SK-N-DZ (cell line): ENCODE measurements at regions not wholly inside any gene's neighbourhood (a gene's known extent, or its start where the extent isn't known, plus 50 kb on each side); places are given as distances from the start of the nearest gene placed in this dataset.
A peak's percentile ranks its signal among the peaks of the same experiment; 100 is the strongest.

Experiments used
- DNase-seq: peaks from one replicate; pipeline ENCODE4 v3.0.0-alpha.2; 2015; ENCODE audit warnings: low spot score

DNA sequence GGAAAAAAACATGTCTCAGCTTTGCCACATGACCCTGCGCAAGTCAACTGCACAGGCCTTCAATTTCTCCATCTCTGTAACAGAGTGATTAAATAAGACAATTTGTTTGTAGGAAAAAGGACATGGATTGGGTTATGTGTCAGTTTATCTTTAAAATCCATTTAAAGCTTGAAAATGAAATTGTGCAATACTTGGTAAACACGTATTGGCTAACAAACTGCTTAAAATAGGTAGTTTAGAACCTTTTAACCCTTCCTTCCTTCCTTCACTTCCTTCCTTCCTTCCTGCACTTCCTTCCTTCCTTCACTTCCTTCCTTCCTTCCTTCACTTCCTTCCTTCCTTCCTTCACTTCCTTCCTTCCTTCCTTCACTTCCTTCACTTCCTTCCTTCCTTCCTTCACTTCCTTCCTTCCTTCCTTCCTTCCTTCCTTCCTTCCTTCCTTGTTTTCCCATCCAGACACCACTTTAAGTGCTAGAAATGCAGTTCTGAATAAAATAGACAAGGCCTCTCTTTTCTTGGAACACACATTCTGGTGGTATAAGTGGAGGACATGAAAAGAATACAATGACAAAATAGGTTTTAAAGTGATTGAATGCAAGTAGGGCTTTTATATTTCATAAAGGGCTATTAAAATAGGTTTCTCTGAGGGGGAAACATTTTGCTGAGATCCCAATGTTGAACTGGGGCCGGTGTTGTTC, 130.2 kb upstream of the TP63 start:
- DNase-seq: no peak

DNA sequence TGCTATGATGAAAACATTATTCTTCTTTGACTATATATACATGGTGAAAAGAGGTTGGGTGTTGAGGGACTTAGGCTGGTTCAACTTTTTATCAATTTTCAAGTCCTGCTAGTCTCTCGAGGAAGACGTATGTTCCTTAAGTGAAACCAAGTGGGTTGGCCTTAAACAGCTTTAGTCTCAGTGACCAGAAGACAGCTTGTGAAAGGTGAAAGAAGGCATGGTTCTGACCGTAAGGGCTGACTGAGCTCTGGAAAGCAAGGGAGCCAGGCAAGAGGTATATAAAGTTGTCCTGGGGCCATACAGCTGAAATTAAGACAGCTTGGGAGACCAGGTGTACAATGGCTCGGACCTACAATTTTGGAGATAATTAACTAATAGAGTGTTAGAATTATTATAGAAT, 128.9 kb upstream of the TP63 start:
- DNase-seq: no peak

DNA sequence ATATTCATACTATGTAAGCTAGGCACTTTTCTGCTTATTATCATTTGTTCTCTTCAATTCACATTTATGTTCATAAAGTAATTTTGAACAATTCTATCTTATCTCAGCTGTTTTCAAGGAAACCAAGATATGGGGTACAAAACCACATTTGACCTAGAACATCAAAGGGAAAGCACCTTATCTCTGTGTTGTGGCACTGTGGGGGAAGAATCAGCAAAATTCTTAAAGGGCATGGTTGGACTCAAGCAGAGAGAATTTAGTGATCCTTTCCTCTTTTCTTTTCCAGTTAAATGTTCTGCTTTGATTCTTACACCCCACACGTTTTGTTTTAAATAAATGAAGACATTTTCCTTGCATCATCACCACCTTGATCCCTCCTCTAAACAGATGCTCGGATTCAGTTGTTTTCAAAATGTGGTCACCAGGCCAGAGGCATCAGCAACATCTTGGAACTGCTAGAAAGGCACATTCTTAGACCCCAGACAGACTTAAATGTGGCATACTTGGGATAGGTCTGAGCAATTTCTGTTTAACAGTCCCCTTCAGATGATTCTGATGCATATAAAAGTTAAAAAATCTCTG, 128.4 kb upstream of the TP63 start:
- no peak for DNase-seq

DNA sequence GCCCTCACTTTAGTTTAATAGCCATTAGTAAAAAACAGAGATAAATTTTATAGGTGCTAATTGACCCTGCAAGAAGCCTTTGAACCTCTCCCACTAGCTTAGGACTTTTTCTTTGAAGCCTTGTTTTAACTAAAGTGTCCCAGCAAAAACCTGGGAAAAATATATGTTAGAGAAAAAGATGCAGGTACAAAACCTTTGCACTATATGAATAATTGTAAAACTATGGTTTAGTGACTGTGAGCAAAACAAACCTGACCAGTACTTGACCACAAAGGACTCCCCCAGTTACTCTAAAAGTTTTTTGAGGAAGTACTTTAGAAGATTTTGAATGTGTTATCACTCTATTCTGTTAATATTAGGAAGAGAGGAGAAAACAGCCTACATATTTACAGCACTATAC, 123.3 kb upstream of the TP63 start:
- no peak for DNase-seq

DNA sequence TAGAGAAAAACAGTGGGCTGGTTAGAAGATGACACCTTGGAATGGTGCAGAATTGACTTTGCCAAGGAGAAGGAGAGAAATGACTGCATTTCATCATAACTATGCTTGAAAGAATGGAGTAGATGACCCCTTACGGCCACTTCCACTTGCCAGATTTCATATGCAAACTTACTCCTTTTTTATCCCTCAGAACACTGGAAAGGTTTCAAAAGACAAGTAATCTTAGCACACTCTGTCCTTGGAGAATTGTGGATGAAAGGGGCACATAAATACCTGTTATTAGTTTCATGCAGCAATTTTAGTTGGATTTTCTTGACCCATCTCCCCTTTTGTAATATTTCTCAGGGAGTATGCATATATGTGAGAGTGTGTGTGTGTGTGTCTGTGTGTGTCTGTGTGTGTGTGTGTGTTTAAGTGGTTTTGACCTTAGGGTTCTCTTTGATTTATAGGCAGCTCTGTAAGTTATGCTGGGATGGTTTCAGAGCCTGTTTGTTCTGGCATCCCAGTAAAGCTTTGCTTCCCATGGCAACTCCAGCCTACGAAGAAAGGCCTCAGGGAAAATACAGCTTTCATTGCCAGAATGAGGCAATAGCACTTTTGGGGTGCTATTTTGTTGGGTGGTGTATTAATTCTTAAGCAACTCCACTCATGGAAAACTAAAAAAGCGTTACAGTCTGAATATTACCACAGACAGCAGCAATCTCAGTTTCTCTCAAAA, 122.2 kb upstream of the TP63 start:
- DNase-seq: no peak

DNA sequence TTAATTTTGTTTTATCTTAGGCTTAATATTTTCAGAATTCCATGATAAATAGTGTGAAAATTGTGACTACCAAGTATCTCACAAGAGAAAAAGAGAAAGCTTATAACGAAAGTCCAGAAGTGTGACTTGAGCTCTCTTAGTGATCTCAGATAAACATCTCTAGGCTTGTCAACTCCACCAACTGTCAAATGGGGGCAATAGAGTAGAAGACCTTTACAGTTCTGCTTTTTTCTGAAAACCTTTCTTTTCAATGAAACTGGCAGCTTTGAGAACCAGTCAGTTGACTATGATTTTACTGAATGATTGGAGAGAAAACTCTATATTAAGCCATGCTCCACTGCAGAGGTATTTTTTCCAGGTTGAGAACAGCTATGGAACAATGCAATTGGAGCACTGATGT, 119.2 kb upstream of the TP63 start:
- no peak for DNase-seq

DNA sequence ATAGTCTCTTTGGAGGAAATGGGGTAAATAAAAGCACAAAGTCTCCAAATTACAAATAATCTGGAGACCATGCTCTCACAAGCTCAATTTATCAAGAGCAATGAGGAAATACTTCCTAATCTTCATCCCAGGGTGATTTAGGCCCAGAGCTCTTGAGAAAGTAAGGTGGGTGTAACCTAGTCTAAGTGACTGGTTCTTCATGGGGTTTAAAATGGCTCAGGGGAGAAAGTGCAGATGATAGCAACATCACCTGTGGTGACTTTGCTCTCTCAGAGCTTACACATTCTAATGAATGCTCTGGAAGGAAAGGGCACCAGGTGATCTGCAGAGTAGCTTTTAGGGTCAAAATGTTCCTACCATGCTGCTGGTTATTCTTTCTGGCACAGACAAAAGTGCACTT, 118.4 kb upstream of the TP63 start:
- no peak for DNase-seq

DNA sequence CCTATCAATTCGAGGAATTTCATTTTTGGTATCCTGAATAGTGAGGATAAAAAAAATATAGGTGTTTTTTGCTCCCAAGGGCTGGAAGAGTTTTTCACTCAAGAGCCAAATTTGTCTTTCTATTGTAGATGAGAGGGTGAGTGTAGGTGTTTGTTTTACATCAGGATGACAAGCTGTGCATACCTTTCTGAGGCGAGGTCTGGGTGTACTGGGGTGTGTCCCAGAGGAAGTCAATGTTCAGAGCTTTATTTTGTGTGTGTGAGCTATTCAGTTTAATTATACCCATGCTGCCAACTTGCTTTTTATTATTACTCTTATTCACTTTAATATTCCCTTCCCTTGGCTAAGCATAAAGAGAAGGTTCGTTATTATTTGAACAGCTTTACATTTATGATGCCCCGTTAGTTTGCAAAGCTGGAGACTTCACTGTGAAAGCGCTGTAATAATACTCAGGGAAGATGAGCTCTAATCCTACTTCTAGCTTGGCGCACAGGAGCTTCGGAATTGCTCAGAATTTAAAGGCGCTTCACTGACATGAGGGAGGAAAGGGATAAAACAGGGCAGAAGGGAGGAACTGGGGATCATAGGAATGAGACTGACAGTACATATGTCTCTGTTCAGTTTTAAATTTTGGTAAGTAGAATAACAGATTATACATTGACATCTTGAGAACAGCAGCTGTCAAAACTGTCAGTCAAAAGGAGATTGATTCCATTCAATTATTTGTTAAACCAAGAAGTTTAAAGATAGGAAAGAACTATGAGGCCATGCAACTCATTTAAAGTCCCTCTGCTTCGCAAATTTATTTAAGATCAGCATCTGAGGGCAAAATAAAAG, 117.7 kb upstream of the TP63 start:
- no peak for DNase-seq

DNA sequence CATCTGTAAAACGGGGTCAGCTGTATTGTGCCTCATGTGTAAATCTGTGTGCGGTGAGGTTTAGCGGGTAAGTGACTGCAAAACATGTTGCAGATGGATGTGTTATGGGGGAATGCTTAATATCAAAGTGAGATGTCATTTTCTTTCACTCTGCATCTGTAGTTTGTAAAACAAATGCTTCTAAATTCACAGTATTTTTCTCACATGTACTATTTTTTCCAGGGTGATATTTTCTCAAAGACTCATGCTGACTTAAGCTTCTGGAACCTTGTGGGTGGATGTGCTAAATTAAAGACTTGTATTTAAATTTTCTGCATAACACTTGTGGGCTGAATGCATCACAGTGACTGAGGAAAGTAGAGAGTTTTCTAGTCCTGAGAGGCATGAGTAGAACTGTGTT, 115.2 kb upstream of the TP63 start:
- DNase-seq: peak; percentile 12

DNA sequence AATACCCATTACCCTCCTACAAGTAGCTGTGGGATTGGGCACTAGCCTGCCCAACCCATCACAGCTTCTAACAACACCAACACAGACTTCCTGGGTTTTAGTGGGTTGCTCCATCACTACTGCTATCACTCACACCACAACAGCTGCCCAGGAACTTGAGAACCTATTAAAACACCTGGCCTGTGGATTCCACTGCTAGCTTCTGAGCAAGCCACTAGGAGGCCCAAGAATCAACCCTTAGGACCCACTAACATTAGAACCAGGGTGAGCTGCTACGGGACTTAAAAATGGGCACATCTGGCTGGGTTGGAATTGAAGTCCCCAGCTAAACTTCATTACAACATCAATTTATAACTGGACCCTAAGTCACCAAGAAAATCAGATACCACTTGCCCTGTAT, 113.2 kb upstream of the TP63 start:
- DNase-seq: no peak

DNA sequence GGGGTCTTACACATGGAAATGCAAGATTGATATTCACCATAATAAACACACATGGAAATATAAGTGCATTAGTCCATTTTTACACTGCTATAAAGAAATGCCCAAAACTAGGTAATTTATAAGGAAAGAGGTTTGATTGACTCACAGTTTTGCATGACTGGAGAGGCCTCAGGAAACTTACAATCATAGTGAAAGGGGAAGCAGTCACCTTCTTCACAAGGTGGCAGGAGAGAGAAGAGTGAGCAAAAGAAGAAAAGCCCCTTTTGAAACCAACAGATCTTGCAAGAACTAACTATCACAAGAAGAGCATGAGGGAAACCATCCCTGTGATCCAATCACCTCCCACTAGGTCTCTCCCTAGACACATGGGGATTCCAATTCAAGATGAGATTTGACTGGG, 111.7 kb upstream of the TP63 start:
- DNase-seq: no peak

DNA sequence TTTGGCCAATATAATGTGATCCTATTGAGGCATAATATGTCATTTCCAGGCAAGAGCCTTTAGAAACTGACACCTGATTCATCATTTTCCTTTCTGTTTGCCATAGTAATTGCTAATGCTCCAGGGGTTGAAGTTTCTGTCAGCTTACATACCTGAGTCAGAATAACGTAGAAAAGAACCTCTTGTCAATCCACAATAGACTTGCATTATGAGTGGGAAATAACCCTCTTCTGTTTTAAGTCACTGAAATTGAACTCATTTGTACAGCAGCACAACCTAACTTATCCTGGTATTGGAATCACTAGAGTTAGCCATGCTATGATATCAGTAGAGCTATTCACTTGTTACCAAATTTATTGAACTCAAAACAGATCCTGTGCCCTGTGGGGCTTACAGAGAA, 101.7 kb upstream of the TP63 start:
- no peak for DNase-seq

DNA sequence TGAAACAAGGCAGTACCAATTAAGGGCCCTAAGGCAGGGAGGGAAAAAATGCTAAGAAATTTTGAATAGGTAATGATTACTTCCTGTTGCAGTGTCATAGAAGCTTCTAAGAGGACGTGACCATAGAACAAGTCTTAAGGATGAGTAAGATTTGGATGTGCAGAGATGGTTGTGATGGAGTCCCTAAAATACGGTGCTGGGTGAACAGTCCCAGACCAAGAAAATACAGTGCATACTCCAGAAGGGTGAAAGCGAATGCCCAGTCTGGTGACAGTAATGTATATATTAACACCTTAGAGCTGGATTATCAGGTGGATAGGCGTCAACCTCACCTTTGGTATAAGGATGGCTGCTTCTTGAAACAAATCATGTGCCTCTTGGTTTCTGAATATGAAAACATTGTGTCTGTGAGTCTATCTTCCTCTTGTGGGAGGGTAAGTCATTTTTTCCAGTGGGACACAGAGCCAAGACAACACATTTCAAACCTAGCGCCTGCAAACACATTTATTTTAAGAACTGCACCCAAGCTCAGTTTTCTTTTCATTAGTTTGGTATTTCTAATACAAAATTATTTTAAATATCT, 101.2 kb upstream of the TP63 start:
- DNase-seq: no peak

DNA sequence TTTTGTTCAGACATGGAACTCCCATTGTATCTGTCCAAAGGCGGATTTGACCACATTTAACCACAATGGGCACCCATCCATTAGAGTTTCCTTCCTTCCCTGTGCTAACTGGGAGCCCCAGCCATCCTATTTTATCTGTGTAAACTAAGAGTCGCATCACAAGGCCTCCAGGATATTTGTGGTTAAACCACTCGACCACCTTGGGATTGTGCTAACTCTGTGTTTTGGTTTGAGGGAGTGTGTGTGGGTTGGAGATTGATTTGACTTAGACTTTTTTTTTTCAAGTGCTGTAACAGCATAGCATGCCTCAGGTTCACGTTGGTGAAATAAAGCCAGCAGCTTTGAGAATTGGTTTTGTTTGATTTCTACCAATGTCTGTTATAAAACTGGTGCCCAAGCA, 100.4 kb upstream of the TP63 start:
- no peak for DNase-seq

DNA sequence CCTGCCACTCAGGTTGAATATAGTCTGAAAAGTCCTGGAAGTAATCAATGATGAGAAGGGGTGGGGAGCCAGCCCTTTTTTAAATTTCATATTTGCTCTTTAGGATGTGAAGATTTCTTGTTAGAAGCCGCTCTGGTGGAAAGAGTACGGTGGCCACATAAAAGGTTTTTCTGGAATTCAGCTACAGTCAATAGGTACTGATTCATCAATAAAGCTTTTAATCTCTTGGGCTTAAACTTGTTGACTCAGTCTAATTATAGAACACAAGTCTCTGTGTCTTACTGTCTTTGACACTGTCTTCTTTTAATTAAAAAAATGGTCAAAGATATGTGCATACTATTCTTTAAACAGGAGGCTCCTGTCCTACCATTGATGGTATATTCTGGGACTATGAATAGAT, 99.9 kb upstream of the TP63 start:
- no peak for DNase-seq

DNA sequence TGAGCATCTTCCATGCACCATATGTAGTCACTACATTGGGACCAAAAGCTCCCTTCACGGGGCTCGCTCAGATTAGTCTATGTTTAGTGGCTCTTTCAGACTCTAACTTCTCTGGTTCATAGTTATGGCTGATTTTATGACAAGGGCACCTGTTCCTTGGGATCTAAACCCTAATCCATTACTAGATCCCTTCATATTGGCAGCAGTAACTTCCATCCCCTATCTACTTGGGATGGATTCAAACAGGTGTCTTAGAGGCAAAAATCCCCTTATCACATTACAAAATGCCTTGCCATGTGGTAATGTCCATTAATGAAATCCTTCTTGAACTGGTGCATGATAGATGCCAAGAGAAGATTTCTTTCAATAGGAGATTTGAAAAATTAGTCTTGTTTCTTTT, 96.7 kb upstream of the TP63 start:
- no peak for DNase-seq

DNA sequence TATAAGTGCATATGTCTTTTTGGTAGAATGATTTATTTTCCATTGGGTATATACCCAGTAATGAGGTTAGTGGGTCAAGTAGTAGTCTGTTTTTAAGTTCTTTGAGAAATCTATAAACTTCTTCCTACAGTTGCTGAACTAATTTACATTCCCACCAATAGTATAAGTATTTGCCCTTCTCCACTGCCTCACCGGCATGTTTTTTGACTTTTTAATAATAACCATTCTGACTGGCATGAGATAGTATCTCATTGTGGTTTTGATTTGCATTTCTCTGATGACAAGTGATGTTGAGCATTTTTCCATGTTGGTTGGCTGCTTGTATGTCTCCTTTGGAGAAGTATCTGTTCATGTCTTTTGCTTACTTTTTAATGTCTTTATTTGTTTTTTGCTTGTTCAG, 94.1 kb upstream of the TP63 start:
- no peak for DNase-seq

DNA sequence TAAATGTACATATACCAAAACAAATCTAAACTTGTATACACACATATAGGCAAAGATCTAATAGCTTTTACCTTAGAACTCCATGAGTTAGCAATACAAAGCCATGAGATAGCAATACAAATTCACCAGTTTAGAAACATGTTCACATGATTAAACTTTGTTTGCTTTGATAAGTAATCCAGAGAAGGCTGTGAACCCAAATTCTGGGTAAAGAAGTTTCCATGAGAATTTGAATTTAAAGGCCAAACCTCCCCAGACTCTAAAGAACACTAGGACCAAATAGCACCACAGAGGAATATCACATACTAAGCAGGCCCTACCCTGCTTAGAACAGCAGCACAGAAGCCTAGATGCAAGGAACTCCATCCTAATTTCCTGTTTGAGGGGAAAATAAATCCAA, 83.7 kb upstream of the TP63 start:
- no peak for DNase-seq

DNA sequence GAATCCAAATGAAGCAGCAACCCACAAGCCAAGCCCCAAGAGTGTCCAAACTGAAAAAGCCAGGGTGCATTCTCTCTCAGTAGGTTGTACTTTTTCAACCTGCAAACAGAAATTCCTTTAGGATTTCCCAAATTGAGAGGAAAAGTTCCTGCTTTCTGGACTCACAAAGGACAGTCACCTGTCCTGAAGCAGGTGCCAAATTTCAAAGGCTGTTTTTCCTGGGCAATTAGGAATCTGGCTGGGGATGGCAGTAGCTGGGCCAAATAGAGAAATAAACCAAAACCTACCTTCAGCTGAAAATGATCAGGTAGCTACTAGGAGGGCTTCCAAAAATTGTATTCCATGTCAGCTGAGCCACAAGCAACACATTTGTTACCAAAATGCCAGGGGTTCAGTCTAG, 83.1 kb upstream of the TP63 start:
- no peak for DNase-seq

DNA sequence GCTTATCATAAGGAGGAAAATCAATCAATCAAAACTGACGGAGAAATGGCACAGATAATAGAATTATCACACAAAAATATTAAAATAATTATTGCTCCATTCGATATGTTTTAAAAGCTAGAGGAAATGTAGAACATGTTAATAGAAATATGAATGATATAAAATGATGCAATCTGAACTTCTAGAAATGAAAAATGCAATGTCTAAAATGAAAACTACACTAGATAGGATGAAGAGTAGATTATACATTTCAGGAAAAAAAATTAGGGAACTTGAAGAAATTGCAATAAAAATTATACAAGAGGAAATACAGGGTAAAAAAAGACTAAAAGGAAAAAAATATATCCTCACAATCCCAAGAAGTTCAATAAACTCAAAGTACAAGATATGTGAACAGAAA, 80.2 kb upstream of the TP63 start:
- DNase-seq: no peak

DNA sequence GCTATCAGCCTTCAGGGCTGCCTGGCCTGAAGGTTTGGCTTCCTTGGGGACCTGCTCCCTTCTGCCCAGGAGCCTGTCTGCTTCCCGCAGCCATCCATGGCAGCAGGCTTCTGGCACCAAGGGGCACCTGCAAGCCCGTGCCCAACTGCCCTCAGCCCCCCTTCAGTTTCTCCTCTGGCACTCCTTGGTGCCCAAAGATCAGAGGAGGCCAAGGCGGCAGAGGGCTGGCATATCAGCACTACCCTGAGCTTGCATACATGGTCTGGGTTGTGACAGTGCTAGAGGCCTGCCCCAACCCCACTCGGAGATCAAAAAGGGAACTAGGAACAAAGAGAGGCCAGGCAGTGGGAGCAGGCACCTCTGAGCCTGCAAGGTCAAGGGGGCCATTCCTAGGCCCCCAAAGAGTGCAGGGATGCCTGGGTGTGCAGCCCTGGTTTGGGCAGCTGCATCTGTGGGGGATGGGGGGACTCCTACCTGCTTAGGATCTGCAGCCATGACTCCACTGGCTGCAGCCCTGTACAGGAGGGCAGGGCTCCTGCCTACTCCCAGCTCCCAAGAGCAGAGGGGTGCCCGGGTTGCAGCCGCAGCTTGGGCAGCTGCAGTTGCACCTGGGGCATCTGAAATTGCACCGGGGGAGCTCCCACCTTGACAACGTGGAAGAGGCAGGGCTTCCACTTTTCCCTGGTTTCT, 76.2 kb upstream of the TP63 start:
- no peak for DNase-seq

DNA sequence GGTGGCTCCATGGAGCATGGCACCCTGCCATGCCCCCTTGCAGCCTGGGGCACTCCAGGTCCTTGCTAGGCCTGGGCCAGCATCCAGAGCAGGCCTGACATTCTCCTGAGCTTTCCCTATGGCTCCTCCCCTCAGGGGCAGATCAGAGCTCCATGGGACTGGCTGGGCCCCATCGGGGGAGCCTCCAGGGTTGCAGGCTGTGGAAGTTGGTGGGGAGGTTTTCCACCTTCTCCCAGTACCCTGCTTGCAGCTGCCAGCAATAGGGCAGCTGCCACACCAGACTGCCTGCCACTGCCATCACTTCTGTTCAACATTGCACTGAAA, 75.7 kb upstream of the TP63 start:
- DNase-seq: no peak
